ENCODE measurements at regions not wholly inside any gene's neighbourhood (a gene's known extent, or its start where the extent isn't known, plus 50 kb on each side); places are given as distances from the start of the nearest gene placed in this dataset.

GRCh38 chr11:45523760-45524159 lies 141.7 kb downstream of the CHST1 start:
- Histone ChIP-seq H3K4me3 (no peak overlapping the region), H3K27me3 (no peaks in the 10 kb centered on the region), H3K27ac (no peak overlapping the region), H3K36me3 (no peaks in the 10 kb centered on the region), H3K4me1 (no peaks in the 10 kb centered on the region), H3K9me3 (no peaks in the 10 kb centered on the region)
- WGBS, 2 donors (ENCODE audit: low coverage in 1 of 2): 62 to 80% methylated on average over 1 to 5 of the region's 5 CpGs
- DNase-seq: no peak
- in situ Hi-C loops (cut with MboI; ENCODE audit: low pct_ligation_motif_present in 1 of 4, low pct_unique_long_range_greater_than_20kb in 1 of 4, low sequenced_read_pairs in 3 of 4): loop anchor here in 1 of 4 donors (10.0 kb wide), 1 partner anchor 59 kb away; no protein-coding TSS in a partner anchor
- intact Hi-C loops (cut with DNase I; ENCODE audit: low total_unique reads): no loop called here
- no peak for TF ChIP-seq EP300 (IDR thresholded peaks at IDR 0.05; ENCODE audit: low read depth)
- no peak for TF ChIP-seq CTCF (IDR thresholded peaks at IDR 0.05)
- TF ChIP-seq POLR2AphosphoS5 (IDR thresholded peaks at IDR 0.05): no peak
- no peak for TF ChIP-seq POLR2A (IDR thresholded peaks at IDR 0.05)

- H3K27ac ChIP-seq: no peak overlapping the region
- TF ChIP-seq POLR2A (IDR thresholded peaks at IDR 0.05) (no peak), EP300 (IDR thresholded peaks at IDR 0.05; ENCODE audit: low read depth) (no peak), POLR2AphosphoS5 (IDR thresholded peaks at IDR 0.05) (no peak), CTCF (IDR thresholded peaks at IDR 0.05) (no peak)
- H3K36me3 ChIP-seq: no peaks in the 10 kb centered on the region
- 50 to 75% methylated on average over 2 to 5 of the region's 5 CpGs for WGBS, 2 donors (ENCODE audit: low coverage in 1 of 2)
- no peaks in the 10 kb centered on the region for H3K4me1 ChIP-seq
- H3K4me3 ChIP-seq: no peak overlapping the region
- in situ Hi-C loops (cut with MboI; ENCODE audit: low pct_ligation_motif_present in 1 of 4, low pct_unique_long_range_greater_than_20kb in 1 of 4, low sequenced_read_pairs in 3 of 4) (no loop called here), intact Hi-C loops (cut with DNase I; ENCODE audit: low total_unique reads) (no loop called here)
- no peaks in the 10 kb centered on the region for H3K9me3 ChIP-seq
- no peak for DNase-seq
- H3K27me3 ChIP-seq: no peaks in the 10 kb centered on the region
Measured at GRCh38 chr11:45518833-45519535, 146.4 kb downstream of the CHST1 start.

- no peak for DNase-seq
- TF ChIP-seq POLR2AphosphoS5 (IDR thresholded peaks at IDR 0.05) (no peak), CTCF (IDR thresholded peaks at IDR 0.05) (no peak), POLR2A (IDR thresholded peaks at IDR 0.05) (no peak)
- Histone ChIP-seq H3K4me1 (no peaks in the 10 kb centered on the region), H3K27me3 (no peaks in the 10 kb centered on the region), H3K36me3 (no peaks in the 10 kb centered on the region), H3K9me3 (no peaks in the 10 kb centered on the region), H3K27ac (no peak overlapping the region), H3K4me3 (no peak overlapping the region)
- in situ Hi-C loops (cut with MboI; ENCODE audit: low pct_ligation_motif_present in 1 of 4, low pct_unique_long_range_greater_than_20kb in 1 of 4, low sequenced_read_pairs in 3 of 4): no loop called here
- intact Hi-C loops (cut with DNase I; ENCODE audit: low total_unique reads): no loop called here
- 86% methylated on average over 22 of the region's 22 CpGs; no CpG with 5 or more reads in 1 of the 2 donors for WGBS, 2 donors (ENCODE audit: low coverage in 1 of 2)
Measured at GRCh38 chr11:45518141-45518832, 147.1 kb downstream of the CHST1 start.

GRCh38 chr11:45517171-45517770 lies 148.2 kb downstream of the CHST1 start:
- DNase-seq: no peak
- H3K9me3 ChIP-seq: no peaks in the 10 kb centered on the region
- no peaks in the 10 kb centered on the region for H3K36me3 ChIP-seq
- H3K4me1 ChIP-seq: no peaks in the 10 kb centered on the region
- in situ Hi-C loops (cut with MboI; ENCODE audit: low pct_ligation_motif_present in 1 of 4, low pct_unique_long_range_greater_than_20kb in 1 of 4, low sequenced_read_pairs in 3 of 4) (no loop called here), intact Hi-C loops (cut with DNase I; ENCODE audit: low total_unique reads) (no loop called here)
- TF ChIP-seq POLR2A (IDR thresholded peaks at IDR 0.05) (no peak), EP300 (IDR thresholded peaks at IDR 0.05; ENCODE audit: low read depth) (no peak), POLR2AphosphoS5 (IDR thresholded peaks at IDR 0.05) (no peak), CTCF (IDR thresholded peaks at IDR 0.05) (no peak)
- no peaks in the 10 kb centered on the region for H3K27me3 ChIP-seq
- 85 to 90% methylated on average over 6 to 11 of the region's 11 CpGs for WGBS, 2 donors (ENCODE audit: low coverage in 1 of 2)
- H3K4me3 ChIP-seq: no peak overlapping the region
- H3K27ac ChIP-seq: no peak overlapping the region
